Coronary artery (tissue), 2 donors: ENCODE measurements at regions not wholly inside any gene's neighbourhood (a gene's known extent, or its start where the extent isn't known, plus 50 kb on each side); places are given as distances from the start of the nearest gene placed in this dataset.

ENCODE experiments used
- DNase-seq: peaks from one replicate; pipeline ENCODE4 v3.0.0-alpha.2; 2017; ENCODE audit warnings: low spot score
- H3K27ac ChIP-seq, 2 donors: fragments of 200-600 bp; sonication (generic); one replicate each; pipeline ENCODE4 v1.5.1; 2016 to 2019
- H3K4me3 ChIP-seq: fragments of 200-600 bp; sonication (generic); 2 replicates; pipeline ENCODE4 v1.5.1; 2016; ENCODE audit warnings: mild to moderate bottlenecking, moderate library complexity
- CTCF ChIP-seq: fragments of 200-600 bp; sonication (generic); IDR thresholded peaks from one replicate; pipeline ENCODE4 v1.5.1; 2019; ENCODE audit warnings: antibody characterized with exemption

- no peak overlapping the region for H3K4me3 ChIP-seq
- TF ChIP-seq CTCF = no peak
- no peak for DNase-seq
- H3K27ac ChIP-seq = no peak overlapping the region
Measured at GRCh38 chr2:21416226-21416625, 292.5 kb downstream of the TDRD15 start.

- no peak for TF ChIP-seq CTCF
- no peak for DNase-seq
- Histone ChIP-seq H3K27ac (no peak overlapping the region), H3K4me3 (no peak overlapping the region)
Measured at GRCh38 chr2:21418456-21418855, 294.7 kb downstream of the TDRD15 start.

GRCh38 chr2:21420553-21421335, 297.0 kb downstream of the TDRD15 start:
- no peak overlapping the region for H3K27ac ChIP-seq
- TF ChIP-seq CTCF = no peak
- no peak overlapping the region for H3K4me3 ChIP-seq
- DNase-seq = no peak

GRCh38 chr2:21422050-21422449, 298.3 kb downstream of the TDRD15 start:
- H3K4me3 ChIP-seq = no peak overlapping the region
- TF ChIP-seq CTCF = no peak
- DNase-seq = no peak
- H3K27ac ChIP-seq = no peak overlapping the region

- no peak overlapping the region for H3K27ac ChIP-seq
- no peak for DNase-seq
- H3K4me3 ChIP-seq = no peak overlapping the region
- no peak for TF ChIP-seq CTCF
Measured at GRCh38 chr2:21422724-21423522, 299.2 kb downstream of the TDRD15 start.

GRCh38 chr2:21423854-21424253, 300.1 kb downstream of the TDRD15 start:
- no peak overlapping the region for H3K27ac ChIP-seq
- no peak overlapping the region for H3K4me3 ChIP-seq
- TF ChIP-seq CTCF = no peak
- no peak for DNase-seq

GRCh38 chr2:21424375-21424774, 300.6 kb downstream of the TDRD15 start:
- no peak for TF ChIP-seq CTCF
- Histone ChIP-seq H3K27ac (no peak overlapping the region), H3K4me3 (no peak overlapping the region)
- no peak for DNase-seq
